ENCODE measurements at regions not wholly inside any gene's neighbourhood (a gene's known extent, or its start where the extent isn't known, plus 50 kb on each side); places are given as distances from the start of the nearest gene placed in this dataset.

DNA sequence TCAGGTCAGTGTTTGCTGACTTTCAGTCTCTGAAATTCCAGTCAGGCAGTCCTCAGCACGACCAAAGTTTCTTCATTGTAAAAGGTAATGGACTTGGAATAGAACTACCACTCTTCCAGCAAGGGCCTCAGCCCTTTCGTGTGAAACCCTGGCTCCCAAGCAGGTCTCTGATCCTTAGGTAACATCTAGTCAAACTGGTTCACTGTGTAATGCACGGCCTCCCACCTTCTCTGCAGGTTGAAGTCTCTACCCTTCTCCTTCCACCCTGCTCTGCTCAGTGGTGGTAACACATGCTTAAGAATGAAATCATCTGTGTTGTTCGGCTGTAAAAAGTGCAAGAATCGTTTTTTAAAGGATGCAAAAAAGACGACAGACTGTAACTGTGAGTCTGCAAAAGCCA, 287.2 kb upstream of the POU3F2 start:
- no peak overlapping the region for H3K4me3 ChIP-seq (replicated peaks in 1 of 2; ENCODE audit: low read depth in 2 of 2, low read length in 2 of 2)
- no peak for DNase-seq (ENCODE audit: low read depth in 2 of 2)
- TF ChIP-seq, protein P1, sequence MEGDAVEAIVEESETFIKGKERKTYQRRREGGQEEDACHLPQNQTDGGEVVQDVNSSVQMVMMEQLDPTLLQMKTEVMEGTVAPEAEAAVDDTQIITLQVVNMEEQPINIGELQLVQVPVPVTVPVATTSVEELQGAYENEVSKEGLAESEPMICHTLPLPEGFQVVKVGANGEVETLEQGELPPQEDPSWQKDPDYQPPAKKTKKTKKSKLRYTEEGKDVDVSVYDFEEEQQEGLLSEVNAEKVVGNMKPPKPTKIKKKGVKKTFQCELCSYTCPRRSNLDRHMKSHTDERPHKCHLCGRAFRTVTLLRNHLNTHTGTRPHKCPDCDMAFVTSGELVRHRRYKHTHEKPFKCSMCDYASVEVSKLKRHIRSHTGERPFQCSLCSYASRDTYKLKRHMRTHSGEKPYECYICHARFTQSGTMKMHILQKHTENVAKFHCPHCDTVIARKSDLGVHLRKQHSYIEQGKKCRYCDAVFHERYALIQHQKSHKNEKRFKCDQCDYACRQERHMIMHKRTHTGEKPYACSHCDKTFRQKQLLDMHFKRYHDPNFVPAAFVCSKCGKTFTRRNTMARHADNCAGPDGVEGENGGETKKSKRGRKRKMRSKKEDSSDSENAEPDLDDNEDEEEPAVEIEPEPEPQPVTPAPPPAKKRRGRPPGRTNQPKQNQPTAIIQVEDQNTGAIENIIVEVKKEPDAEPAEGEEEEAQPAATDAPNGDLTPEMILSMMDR (IDR thresholded peaks at IDR 0.05; ENCODE audit: low read depth, low read length) = no peak

DNA sequence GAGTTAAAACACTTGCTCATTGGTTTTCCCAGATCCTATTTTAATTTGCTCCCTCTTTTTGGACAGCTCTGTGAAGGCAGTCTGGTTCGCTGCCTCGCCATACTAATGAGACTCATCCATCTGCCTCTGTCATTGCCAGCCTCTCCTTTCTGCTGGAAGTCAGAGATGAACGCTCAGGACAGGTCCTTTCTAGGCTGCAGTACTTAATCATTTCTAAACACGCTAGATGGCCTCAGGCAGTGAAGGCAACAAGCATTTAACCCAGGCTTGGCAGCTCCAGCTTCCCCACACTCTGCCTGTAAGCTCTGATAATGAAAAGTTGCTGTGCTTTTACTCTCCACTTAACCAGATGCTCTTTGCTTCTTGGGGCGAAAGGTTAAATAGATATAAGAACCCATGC, 286.7 kb upstream of the POU3F2 start:
- TF ChIP-seq, protein P1 (IDR thresholded peaks at IDR 0.05; ENCODE audit: low read depth, low read length) = no peak
- no peak overlapping the region for H3K4me3 ChIP-seq (replicated peaks in 1 of 2; ENCODE audit: low read depth in 2 of 2, low read length in 2 of 2)
- DNase-seq (ENCODE audit: low read depth in 2 of 2) = no peak

DNA sequence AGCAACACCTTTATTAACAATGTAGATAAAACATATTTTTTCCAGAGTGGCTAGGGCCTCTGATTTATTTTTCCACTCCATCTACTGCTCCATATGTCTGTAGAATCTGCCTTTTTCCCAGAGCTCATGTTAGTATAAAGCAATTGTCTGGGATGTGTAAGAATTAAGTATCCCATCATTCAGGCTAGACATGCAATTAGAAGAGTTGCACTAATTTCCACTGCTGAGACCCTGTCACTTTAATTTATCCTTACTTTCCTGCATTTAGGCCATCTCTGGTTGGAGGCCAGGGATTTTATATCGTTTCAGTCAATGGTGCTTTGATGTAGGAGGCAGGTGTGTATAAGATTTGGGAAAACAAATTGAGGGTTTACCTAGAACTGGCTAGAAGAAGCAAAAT, 286.1 kb upstream of the POU3F2 start:
- H3K4me3 ChIP-seq (replicated peaks in 1 of 2; ENCODE audit: low read depth in 2 of 2, low read length in 2 of 2) = no peak overlapping the region
- no peak for DNase-seq (ENCODE audit: low read depth in 2 of 2)
- TF ChIP-seq, protein P1 (IDR thresholded peaks at IDR 0.05; ENCODE audit: low read depth, low read length) = no peak

DNA sequence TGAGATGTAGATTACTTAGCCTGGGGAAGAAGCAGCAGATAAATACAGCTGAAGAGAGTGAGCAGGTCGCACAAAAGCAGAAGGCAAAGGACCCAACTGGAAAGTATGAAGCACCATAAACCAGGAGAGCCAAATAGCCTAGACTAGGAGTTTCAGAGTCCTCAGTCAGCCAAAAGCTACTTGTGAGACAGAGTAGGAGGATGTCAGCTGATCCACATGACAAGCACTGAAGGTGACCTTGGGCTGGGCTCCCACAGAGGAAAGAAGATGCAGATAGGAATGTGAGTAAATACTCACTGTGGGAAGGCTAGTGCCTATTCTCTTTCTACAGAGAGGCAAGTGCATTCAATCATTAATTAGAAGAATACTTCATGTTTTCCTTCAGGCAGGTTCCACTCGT, 274.0 kb upstream of the POU3F2 start:
- no peak overlapping the region for H3K4me3 ChIP-seq (replicated peaks in 1 of 2; ENCODE audit: low read depth in 2 of 2, low read length in 2 of 2)
- DNase-seq (ENCODE audit: low read depth in 2 of 2) = no peak
- TF ChIP-seq, protein P1 (IDR thresholded peaks at IDR 0.05; ENCODE audit: low read depth, low read length) = no peak

DNA sequence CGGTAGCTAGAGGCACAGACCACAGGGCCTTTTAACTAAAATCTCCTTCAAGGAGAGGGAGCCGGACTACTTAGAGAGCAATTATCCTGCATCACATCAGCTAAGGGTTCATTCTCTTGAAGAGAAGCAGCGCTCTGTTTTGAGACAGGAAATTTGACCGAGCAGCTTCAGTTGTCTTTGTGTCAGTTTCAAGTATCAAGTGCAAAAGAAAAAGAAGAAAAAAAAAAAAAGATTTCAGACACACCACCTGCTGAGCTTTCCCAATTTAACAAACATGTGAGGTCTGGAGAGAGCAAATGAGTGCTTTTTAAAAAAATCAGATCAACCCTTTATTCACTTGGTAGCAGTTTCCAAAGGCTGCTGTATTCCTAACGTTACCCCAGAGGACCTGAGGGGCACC, 273.5 kb upstream of the POU3F2 start:
- DNase-seq (ENCODE audit: low read depth in 2 of 2) = no peak
- TF ChIP-seq, protein P1 (IDR thresholded peaks at IDR 0.05; ENCODE audit: low read depth, low read length) = no peak

DNA sequence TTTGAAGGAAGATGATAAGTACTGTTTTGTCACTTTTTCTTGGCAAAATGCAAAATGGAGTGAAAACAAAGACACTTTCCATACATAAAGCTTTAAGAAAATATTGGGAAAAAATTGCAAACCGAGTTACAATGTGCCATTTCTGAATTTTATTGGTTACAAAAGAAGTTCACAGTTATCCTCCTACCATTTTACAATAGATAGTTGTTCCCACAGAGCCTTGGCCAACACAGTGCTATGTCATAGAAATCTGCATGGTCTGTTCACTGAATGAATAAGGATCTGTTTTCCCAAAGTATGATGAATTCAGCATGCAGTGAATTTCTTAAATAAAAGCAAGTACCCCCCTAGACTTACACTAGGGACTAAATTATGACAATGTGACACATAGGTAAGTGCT, 268.2 kb upstream of the POU3F2 start:
- no peak for DNase-seq (ENCODE audit: low read depth in 2 of 2)
- TF ChIP-seq, protein P1 (IDR thresholded peaks at IDR 0.05; ENCODE audit: low read depth, low read length) = no peak
- no peak overlapping the region for H3K4me3 ChIP-seq (replicated peaks in 1 of 2; ENCODE audit: low read depth in 2 of 2, low read length in 2 of 2)

More for the DNA sequence above, 273.5 kb upstream of the POU3F2 start:
- no peak overlapping the region for H3K4me3 ChIP-seq (replicated peaks in 1 of 2; ENCODE audit: low read depth in 2 of 2, low read length in 2 of 2)

DNA sequence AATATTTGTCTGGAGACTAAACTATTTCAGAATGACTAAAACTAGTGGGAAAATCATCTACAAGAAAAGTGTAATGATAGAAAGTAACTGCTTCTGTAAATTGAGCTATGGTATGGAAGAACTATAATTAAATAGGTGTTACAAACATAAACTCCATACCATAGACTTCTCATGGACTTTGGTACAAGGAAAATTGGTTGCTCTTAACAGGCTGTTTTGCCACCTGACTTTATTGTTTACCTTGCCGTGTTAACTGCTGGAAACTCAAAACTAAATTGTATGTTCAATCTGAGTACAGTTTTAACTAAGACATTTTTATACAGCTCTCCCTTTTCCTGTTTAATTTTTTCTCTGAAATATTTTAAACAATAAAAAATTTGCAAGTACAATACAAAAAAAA, 261.8 kb upstream of the POU3F2 start:
- TF ChIP-seq, protein P1 (IDR thresholded peaks at IDR 0.05; ENCODE audit: low read depth, low read length) = no peak
- DNase-seq (ENCODE audit: low read depth in 2 of 2) = no peak
- H3K4me3 ChIP-seq (replicated peaks in 1 of 2; ENCODE audit: low read depth in 2 of 2, low read length in 2 of 2) = no peak overlapping the region
